ENCODE measurements at regions not wholly inside any gene's neighbourhood (a gene's known extent, or its start where the extent isn't known, plus 50 kb on each side); places are given as distances from the start of the nearest gene placed in this dataset.

- Histone ChIP-seq H3K27ac (no peak overlapping the region), H3K36me3 (no peaks in the 10 kb centered on the region), H3K27me3 (replicated peaks in 1 of 7) (no peaks in the 10 kb centered on the region), H3K4me1 (no peaks in the 10 kb centered on the region), H3K4me3 (no peak overlapping the region), H3K9me3 (no peaks in the 10 kb centered on the region)
- DNase-seq: no peak
- 77 to 94% (median 85%) methylated on average over 2 of the region's 2 CpGs for WGBS, 5 donors
- intact Hi-C loops (cut with DNase I; ENCODE audit: low total_unique reads): no loop called here
- TF ChIP-seq POLR2AphosphoS5 (IDR thresholded peaks at IDR 0.05): no peak
- no peak for TF ChIP-seq POLR2A (IDR thresholded peaks at IDR 0.05)
- TF ChIP-seq CTCF (IDR thresholded peaks at IDR 0.05 in 8 of 11, conservative IDR thresholded peaks at IDR 0.05 in 3 of 11): no peak
Measured at GRCh38 chr4:134888156-134888555, 686.6 kb upstream of the PABPC4L start.

GRCh38 chr4:134885436-134885835, 683.8 kb upstream of the PABPC4L start:
- no peaks in the 10 kb centered on the region for H3K36me3 ChIP-seq
- H3K9me3 ChIP-seq: peaks cover 0 to 5% (median 0%) of the 10 kb centered on the region in 8 donors
- TF ChIP-seq CTCF (IDR thresholded peaks at IDR 0.05 in 8 of 11, conservative IDR thresholded peaks at IDR 0.05 in 3 of 11) (no peak), POLR2AphosphoS5 (IDR thresholded peaks at IDR 0.05) (no peak), POLR2A (IDR thresholded peaks at IDR 0.05) (no peak)
- no peaks in the 10 kb centered on the region for H3K27me3 ChIP-seq (replicated peaks in 1 of 7)
- WGBS, 5 donors: 51 to 80% (median 63%) methylated on average over 2 of the region's 2 CpGs
- no peak overlapping the region for H3K27ac ChIP-seq
- H3K4me1 ChIP-seq: no peaks in the 10 kb centered on the region
- no peak overlapping the region for H3K4me3 ChIP-seq
- intact Hi-C loops (cut with DNase I; ENCODE audit: low total_unique reads): no loop called here
- no peak for DNase-seq

- no peak for DNase-seq
- Histone ChIP-seq H3K27ac (no peak overlapping the region), H3K4me1 (no peaks in the 10 kb centered on the region), H3K27me3 (replicated peaks in 1 of 7) (no peaks in the 10 kb centered on the region), H3K9me3 (peaks cover 0 to 5% (median 0%) of the 10 kb centered on the region in 8 donors), H3K36me3 (no peaks in the 10 kb centered on the region), H3K4me3 (no peak overlapping the region)
- intact Hi-C loops (cut with DNase I; ENCODE audit: low total_unique reads): no loop called here
- TF ChIP-seq POLR2A (IDR thresholded peaks at IDR 0.05): no peak
- no peak for TF ChIP-seq POLR2AphosphoS5 (IDR thresholded peaks at IDR 0.05)
- whole genome bisulfite sequencing, 5 donors: 65 to 90% (median 81%) methylated on average over 1 of the region's 1 CpG
Measured at GRCh38 chr4:134883831-134884449, 682.4 kb upstream of the PABPC4L start.

- DNase-seq: no peak
- Histone ChIP-seq H3K27ac (no peak overlapping the region), H3K27me3 (replicated peaks in 1 of 7) (no peaks in the 10 kb centered on the region), H3K4me1 (no peaks in the 10 kb centered on the region), H3K9me3 (peaks cover 0 to 11% (median 3%) of the 10 kb centered on the region in 8 donors), H3K36me3 (no peaks in the 10 kb centered on the region), H3K4me3 (no peak overlapping the region)
- 85 to 98% (median 91%) methylated on average over 1 of the region's 1 CpG for WGBS, 5 donors
- TF ChIP-seq CTCF (IDR thresholded peaks at IDR 0.05 in 8 of 11, conservative IDR thresholded peaks at IDR 0.05 in 3 of 11): no peak
- TF ChIP-seq POLR2A (IDR thresholded peaks at IDR 0.05): no peak
- TF ChIP-seq POLR2AphosphoS5 (IDR thresholded peaks at IDR 0.05): no peak
- intact Hi-C loops (cut with DNase I; ENCODE audit: low total_unique reads): no loop called here
Measured at GRCh38 chr4:134879019-134879418, 677.4 kb upstream of the PABPC4L start.

- DNase-seq: no peak
- no peaks in the 10 kb centered on the region for H3K9me3 ChIP-seq
- H3K4me1 ChIP-seq: no peaks in the 10 kb centered on the region
- intact Hi-C loops (cut with DNase I; ENCODE audit: low total_unique reads): no loop called here
- no peaks in the 10 kb centered on the region for H3K27me3 ChIP-seq (replicated peaks in 1 of 7)
- H3K27ac ChIP-seq: no peak overlapping the region
- no peak overlapping the region for H3K4me3 ChIP-seq
- TF ChIP-seq POLR2AphosphoS5 (IDR thresholded peaks at IDR 0.05): no peak
- TF ChIP-seq POLR2A (IDR thresholded peaks at IDR 0.05): no peak
- TF ChIP-seq CTCF (IDR thresholded peaks at IDR 0.05 in 8 of 11, conservative IDR thresholded peaks at IDR 0.05 in 3 of 11): no peak
- H3K36me3 ChIP-seq: no peaks in the 10 kb centered on the region
Measured at GRCh38 chr4:134867027-134867426, 665.4 kb upstream of the PABPC4L start.
